ACHN (cell line): ENCODE measurements at regions not wholly inside any gene's neighbourhood (a gene's known extent, or its start where the extent isn't known, plus 50 kb on each side); places are given as distances from the start of the nearest gene placed in this dataset.
"Not testable (repeated sequence)": the region's sequence is repeated elsewhere in the genome, so short reads cannot be mapped to it uniquely, and the experiment has no call there.

Source experiments
- DNase-seq: peaks from one replicate; pipeline ENCODE4 v3.0.0-alpha.2; 2015
- in situ Hi-C: cut with HindIII; loops from 2 replicates; pipeline ENCODE4 v1.10.0; 2017; ENCODE audit warnings: low sequenced_read_pairs, low pct_ligation_motif_present, low pct_unique_long_range_greater_than_20kb

DNA sequence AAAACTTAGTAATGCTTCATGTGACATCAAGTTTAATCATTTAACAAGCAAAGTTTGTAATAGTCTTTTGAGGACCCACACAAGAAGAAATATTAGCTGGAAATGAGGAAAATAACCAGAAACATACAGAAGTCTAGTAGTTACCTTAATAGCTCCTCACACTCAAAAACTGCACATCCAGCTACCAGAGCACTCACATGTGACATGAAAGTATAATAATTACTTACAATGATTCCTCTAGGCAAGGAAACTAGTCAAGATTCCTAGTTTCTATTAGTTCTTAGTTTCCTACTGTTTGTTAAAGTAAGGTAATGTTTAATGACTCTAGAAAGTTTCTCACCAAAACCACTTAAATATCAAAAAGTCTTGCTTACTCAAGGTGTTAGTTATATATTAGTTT, 335.8 kb downstream of the RAD51AP2 start:
- in situ Hi-C loops = no loop called here
- DNase-seq = no peak

DNA sequence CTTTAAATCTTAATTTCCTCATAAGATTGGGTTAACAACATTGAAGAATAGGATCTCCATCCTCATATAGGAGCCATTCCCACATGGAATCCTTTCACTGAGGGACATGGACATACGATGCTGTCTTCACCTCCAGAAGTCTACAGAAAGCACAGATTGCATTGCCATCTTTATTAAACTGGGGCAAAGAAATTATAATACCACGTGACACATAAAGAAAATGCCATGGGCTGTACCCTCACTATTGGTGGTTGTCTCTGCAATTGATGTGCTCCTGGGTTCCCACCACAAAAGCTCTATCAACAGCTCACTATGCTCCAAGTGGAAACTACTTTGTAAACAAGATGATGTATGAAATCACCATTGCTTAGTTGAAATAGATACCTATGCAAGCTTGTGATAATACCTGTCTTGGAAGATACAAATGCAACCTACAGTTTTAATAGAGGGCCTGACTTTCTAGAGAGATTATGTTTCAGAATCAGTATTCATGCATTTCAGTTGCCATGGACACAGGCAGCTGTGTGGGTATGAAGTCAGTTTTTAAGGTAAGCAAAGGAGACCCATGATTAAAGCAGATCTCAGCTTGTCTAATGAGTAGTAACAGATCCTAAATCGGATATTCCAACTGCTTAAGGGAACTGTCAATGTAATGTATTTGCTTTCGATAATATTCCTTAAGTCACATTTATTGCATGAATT, 337.0 kb downstream of the RAD51AP2 start:
- DNase-seq = no peak
- in situ Hi-C loops = no loop called here

DNA sequence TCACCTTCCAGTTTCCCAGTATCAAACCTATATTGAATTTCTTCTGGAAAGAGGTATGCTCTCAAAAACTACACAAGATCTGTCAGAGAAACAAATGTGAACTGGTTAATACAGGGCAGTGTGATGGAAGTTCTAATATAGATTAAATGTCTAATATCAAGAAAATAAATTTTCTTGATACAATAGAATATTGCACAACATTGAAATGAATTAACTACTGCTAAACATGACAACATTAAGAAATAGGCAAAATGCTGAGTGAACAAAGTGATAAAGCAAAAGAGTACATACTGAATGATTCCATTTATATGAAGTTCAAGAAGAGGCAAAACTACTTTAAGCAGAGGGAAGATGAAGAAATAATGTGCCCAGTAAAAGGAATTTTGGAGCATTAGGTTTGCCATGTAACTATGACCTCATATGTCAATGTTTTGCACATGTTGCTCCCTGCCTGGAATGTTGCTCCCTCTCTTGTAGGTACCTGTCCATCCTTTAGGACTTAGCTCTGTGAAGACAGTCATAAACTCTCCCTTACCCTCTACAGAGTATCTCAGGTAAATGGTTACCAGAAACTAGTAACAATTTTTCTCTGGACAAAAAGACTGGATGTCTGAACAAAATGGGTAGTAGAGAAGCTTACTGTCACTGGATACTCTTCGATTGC, 339.0 kb downstream of the RAD51AP2 start:
- in situ Hi-C loops = no loop called here
- DNase-seq = no peak

DNA sequence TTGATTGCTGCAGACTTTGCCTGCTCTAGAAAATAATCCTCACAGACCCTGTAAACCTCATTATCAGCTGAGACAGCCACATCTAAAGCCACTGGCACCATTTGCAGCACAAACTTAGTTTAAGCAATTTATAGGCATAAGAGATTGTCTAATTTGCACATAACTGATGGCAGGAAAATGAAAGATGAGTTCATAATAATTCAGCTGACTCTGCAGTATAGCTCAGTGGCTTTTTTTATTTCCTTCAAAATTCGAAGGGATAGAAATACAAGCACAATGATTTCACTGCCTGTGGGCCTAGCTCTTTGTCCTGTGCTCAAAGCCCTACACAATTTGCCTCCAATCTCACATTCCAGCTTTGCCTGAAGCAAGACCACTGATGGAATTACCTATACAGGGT, 341.2 kb downstream of the RAD51AP2 start:
- DNase-seq = no peak
- in situ Hi-C loops = no loop called here

DNA sequence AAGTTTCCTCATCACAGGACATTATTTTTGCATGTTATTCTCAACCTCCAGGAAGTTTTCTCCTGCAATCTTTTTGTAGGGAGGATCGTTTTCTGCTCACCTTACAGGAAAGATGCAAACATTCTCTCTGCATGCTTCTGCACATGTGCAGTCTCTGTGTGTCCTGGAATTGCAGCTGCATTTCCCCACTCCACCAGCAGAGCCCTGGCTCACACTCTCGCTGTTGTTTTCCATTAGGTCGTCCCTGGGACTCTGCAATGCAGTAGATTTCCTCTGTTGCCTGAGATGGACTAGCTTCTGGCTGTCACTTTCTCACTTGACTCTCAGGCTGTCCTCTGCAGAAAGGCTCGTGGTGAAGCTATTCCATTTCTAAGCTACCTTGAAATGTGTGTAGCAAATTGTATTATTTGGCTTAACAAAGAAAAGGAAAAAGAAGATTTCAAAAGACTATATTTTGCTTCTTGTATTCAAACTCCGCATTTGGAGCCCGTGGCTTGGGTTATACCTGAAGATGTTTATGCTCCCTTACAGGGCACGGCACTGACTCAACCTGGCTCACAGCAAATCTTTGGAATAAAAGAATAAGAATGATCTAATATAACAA, 346.7 kb downstream of the RAD51AP2 start:
- DNase-seq = peak; percentile 36
- in situ Hi-C loops = no loop called here

DNA sequence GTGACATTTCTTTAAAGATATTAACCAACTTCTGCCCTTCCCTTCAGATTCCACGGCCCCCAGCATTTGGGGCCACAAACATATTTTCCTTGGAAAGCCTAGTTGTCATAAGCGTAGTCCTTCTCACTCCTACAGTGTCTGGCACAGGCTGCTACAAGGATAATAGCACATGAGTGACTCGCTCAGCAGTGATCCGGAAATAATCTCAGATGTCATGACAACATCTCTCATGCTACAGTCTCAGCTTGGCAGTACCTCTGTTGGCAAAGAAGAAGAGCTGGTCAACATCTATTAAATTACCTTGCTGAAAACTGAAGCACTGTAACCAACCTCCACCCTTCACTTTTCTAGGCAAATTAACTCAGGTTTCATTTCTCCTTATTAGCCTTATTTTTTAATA, 351.7 kb downstream of the RAD51AP2 start:
- in situ Hi-C loops = no loop called here
- DNase-seq = no peak

DNA sequence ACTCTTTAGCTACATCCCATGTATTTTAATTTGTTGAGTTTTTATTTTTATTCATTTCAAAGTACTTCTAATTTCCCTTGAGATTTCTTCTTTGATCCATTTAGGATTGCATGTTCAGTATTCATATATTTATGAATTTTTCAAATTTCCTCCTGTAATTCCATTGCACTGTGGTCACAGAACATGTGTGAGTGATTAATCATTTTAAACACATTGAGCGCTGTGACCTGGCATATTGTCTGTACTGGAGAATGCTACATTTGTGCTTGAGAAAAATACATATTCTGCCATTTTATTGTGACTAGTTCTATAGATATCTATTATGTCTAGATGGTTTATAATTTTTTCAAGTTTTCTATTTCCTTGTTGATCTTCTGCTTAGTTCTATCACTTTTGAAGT, 353.7 kb downstream of the RAD51AP2 start:
- in situ Hi-C loops = no loop called here
- no peak for DNase-seq

DNA sequence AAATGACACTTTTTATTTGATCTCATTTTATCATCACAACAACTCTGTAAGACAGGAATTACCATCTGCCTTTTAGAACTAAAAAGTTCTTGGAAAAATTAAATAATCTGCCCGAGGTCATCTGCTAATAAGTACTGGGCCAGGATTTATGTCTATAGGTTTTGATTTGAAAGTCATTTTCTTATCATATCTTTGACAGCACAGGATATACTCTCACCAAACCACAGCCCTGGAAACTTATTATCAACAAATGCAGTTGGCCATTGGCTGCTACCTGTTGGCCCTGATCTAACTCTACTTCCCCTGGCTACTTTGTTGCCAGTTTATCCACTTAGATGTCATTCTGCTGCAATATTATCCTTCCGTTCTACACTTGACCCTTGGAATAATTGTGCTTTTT, 354.6 kb downstream of the RAD51AP2 start:
- no peak for DNase-seq
- in situ Hi-C loops = no loop called here

DNA sequence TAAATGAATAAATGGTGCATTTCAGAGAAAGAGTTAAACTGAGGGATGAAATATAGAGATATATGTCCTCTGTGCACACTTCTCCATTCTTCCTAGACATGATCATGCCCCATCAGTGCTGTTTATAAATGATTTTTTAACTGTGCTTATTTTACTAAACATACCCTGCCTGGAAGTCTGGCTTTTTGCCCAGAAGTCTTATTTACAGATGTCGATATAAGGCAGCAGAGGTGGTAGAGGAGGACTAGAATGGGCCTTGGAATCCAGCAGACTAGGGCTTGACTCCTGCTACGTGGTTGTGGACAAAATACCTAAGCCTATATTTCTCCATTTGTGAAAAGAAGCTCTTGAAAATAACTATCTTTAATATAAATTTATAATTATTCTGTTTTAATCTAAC, 355.5 kb downstream of the RAD51AP2 start:
- no peak for DNase-seq
- in situ Hi-C loops = no loop called here

DNA sequence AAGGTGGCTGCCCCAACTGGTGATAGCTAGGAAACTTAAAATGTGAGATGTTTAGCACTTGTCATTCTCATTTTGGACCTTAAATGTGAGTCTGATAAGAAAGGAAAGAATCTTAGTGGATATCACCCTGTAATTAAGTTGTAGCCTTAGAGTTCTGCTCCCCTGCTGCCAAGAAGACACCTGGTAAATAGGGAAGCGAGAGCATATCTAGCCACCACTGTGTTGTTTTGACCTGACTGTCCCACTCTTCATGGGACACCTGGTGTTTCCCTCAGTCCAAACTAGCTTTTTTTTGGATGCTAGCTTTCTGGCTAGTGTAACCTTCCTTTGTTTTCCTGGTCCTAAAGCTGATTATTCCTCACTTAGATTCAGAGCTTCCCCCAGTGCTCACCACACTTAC, 357.6 kb downstream of the RAD51AP2 start:
- DNase-seq = no peak
- in situ Hi-C loops = no loop called here

DNA sequence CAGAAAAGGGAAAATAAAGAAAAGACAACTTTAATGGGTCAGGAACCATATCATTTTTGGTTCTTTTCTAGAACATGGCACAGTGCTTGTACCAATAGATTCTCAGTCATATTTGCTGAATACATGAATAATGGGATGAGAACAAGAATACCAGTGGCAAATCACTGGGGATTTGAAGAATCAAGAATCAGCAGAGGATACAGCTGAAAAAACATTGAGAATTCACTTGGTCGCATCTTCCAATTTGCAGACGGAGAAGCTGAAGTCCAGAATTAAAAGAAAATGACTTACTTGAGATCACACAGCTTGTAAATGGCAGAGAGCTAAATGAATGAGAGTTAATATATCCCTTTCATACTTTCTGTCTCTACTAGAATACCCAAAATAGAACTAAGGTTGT, 362.2 kb downstream of the RAD51AP2 start:
- in situ Hi-C loops = no loop called here
- no peak for DNase-seq

DNA sequence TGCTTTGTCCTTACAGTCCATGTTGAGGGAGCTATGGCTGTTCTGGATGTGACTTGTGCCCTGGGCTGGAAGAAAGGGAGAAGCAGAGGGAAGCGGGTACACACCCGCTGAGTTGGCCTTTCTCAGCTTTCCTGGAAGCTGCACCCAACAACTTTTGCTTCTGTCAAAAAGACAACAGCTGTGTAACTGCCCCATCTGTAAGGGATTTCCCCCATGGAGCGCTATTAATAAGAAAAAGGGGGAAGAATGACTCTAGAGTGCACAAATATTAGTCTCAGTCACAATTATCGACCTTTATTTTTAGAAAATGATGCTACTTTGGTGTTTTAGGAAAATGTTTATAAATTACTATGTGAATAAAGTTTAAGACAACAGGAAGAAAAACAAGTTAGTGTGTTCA, 368.3 kb downstream of the RAD51AP2 start:
- no peak for DNase-seq
- in situ Hi-C loops = no loop called here

DNA sequence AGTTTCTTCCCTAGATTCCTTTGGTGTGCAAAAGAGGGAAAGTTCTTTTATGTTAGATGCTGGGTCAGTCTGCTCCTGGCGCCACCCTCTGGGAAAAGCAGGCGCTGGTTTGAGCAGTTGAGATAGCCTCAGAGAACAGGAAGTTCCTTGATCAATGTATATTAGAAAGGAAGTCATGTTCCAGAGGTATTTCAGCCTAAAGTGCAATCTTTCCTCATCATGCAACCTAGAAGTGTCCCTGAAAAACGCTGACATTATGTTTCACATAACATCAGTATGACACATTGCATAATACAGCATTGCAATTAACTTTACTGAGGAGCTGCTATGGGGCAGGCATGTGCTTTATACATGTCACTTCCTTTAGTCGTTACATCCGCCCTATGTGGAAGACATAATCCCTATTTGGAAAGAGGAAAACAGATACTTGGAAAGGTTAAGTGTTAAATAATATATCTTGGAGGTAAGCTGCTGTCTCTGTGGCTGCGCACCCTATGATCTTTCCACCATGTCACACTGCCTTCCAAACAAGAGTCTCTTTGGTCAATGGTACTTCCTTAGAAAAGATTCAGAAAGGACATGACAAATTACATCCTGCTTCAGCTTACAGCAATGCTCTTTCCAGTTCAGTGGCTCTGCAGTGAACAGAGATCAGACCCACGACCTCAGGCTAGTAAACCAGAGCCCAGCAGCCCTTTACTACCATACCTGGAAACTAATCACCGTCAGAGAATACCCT, 369.7 kb downstream of the RAD51AP2 start:
- in situ Hi-C loops = no loop called here
- peak; percentile 38 for DNase-seq

DNA sequence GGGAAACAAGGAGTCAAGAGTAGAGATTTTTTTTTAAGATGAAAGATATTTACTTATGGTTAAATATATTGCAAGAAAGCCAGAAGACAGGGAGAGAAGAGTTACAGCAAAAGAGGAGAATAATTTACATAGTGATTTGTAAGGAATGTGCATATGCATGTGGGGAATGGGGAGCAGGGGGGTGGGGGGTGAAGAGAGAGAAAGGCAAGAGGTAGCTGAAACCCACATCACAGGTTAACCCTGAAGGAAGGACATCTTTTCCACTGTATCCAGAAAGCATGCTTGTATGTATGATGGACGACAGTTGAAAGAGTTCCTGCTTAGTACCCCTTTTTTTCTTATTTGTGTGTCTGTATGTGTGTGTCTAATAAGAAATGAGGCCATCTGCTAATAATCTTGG, 371.9 kb downstream of the RAD51AP2 start:
- in situ Hi-C loops = no loop called here

DNA sequence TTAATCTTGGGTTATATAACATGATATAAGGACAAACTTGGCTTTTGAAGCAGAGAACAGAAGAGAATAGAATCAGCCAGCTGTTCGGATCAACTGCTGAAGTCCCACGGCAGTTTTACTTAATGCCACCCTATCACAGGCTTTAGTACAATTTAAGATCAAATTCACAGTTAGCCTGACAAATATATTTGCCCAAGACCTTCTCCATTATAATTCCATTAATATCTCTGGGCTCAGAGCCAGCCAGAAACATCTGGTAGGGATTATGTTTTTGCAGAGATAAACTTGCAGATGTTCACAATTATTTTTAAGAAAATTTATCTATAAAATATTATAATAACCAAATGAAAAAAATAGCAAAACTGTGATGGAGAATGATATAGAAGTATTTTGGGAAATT, 381.4 kb downstream of the RAD51AP2 start:
- DNase-seq = no peak
- in situ Hi-C loops = no loop called here

More for the DNA sequence above, 371.9 kb downstream of the RAD51AP2 start:
- DNase-seq = no peak

DNA sequence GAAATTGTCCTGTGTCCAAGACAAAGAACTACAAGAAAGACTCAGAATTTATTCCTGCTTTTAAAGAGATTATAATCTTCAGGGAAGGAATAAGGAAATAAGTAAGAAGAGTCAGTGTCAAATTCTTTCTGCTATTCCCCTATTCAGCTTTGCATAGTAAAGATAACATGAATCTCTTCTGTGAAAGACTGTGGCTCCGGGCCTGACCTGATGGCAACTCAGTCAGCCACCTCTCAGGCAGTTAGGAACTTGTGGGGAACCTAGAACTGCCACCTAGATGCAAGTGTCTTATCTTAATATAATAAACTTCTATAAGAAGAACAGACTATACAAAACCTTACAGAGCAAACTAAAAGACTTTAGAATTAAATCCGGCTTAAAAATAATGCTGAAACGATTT, 382.0 kb downstream of the RAD51AP2 start:
- no peak for DNase-seq
- in situ Hi-C loops = no loop called here

DNA sequence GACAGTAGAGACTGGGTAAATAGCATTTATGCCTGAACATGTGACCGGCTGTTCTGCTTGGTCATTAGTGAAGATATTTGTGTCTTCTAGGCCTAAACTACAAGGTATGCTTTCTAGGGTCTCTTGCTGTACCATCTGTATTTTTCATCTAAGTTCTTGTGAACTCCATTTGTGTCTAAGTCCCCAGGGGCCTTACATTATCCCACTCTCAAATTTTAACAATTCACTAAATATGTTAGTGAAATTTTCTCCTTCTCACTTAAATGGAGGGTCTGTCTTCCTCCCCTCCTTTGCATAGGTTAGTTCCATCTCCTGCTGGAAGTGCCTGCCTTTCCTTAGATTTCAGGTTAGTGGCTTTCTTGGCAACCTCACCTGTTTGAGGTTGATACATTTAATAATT, 382.6 kb downstream of the RAD51AP2 start:
- in situ Hi-C loops = no loop called here
- DNase-seq = no peak

DNA sequence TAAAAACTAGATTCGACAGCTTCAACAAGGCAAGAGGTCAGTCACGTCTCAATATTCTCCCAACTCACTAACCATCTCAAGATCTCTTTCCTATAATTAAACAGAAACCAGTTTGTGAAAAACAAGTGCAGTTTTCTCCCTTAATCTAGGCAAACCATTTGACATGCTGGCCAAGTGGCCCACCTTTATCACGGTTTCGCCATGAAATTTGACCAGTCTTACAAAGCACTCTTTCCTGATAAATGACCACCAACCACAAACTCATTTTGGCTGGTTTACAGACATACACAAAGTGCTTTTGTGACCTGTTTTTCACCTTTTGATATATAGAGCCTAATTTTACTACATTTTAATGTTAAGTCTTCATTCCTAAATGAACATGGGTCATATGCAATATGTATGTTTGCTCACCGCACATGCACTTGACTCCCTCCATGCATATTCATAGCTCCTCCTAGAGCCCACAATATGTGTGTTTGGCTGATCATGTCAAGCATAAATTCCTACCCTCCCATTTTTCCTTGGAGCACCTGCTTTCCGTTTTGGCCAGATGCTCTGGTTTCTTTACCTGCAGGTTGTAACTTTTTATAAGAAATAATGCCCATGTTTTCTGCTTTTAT, 385.1 kb downstream of the RAD51AP2 start:
- DNase-seq = no peak
- in situ Hi-C loops = no loop called here

DNA sequence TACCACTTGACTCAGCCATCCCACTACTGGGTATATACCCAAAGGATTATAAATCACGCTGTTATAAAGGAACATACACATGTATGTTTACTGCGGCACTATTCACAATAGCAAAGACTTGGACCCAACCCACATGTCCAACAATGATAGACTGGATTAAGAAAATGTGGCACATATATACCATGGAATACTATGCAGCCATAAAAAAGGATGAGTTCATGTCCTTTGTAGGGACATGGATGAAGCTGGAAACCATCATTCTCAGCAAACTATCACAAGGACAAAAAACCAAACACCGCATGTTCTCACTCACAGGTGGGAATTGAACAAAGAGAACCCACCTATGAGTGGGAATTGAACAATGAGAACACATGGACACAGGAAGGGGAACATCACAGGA, 387.6 kb downstream of the RAD51AP2 start:
- in situ Hi-C loops, DNase-seq: not testable (repeated sequence)
